A673 (cell line): ENCODE measurements at regions not wholly inside any gene's neighbourhood (a gene's known extent, or its start where the extent isn't known, plus 50 kb on each side); places are given as distances from the start of the nearest gene placed in this dataset.

Source experiments
- BruUV-seq: library from RNA; stranded (reverse); fragments of 400-500 nt; replicated peaks from 2 replicates; lab custom pipeline; 2021; lab: Mats Ljungman, UMichigan
- CTCF ChIA-PET: fragments of 300-600 bp; sonication (Branson Sonifier 250); formaldehyde crosslinking; loops from one replicate; lab custom pipeline; 2022; ENCODE audit warnings: antibody characterized with exemption; lab: Charles Lee
- POLR2A ChIA-PET: fragments of 300-600 bp; sonication (Branson Sonifier 250); formaldehyde crosslinking; loops from one replicate; lab custom pipeline; 2022; ENCODE audit warnings: antibody characterized with exemption; ENCODE audit not compliant: low non-redundant PET; lab: Charles Lee
- DNase-seq: peaks from one replicate; pipeline ENCODE4 v3.0.0-alpha.2; 2015; ENCODE audit warnings: low spot score
- H3K27ac ChIP-seq: fragments of 200-600 bp; sonication (generic); 2 replicates; pipeline ENCODE4 v1.5.1; 2016; ENCODE audit warnings: mixed run types, low read depth, mild to moderate bottlenecking, mixed read lengths, antibody characterized with exemption, low read length; ENCODE audit not compliant: poor library complexity, severe bottlenecking
- H3K27me3 ChIP-seq: fragments of 200-600 bp; sonication (generic); replicated peaks from 2 replicates; pipeline ENCODE4 v1.6.1; 2017; ENCODE audit warnings: mixed run types, low read depth, mild to moderate bottlenecking, mixed read lengths, antibody characterized with exemption, low read length; ENCODE audit not compliant: insufficient read depth, poor library complexity
- H3K36me3 ChIP-seq: fragments of 200-600 bp; sonication (generic); 2 replicates; pipeline ENCODE4 v1.6.1; 2016; ENCODE audit warnings: mixed run types, mild to moderate bottlenecking, mixed read lengths, antibody characterized with exemption, low read length; ENCODE audit not compliant: insufficient read depth, poor library complexity, severe bottlenecking
- H3K4me1 ChIP-seq: fragments of 200-600 bp; sonication (generic); 2 replicates; pipeline ENCODE4 v1.6.1; 2017; ENCODE audit warnings: mixed run types, mild to moderate bottlenecking, mixed read lengths, antibody characterized with exemption, low read length; ENCODE audit not compliant: insufficient read depth, poor library complexity, severe bottlenecking
- H3K4me3 ChIP-seq: fragments of 200-600 bp; sonication (generic); 2 replicates; pipeline ENCODE4 v1.5.1; 2016; ENCODE audit warnings: low read depth, mixed run types, mild to moderate bottlenecking, mixed read lengths, low read length; ENCODE audit not compliant: poor library complexity, severe bottlenecking
- H3K9me3 ChIP-seq: fragments of 200-600 bp; sonication (generic); 2 replicates; pipeline ENCODE4 v1.6.1; 2016; ENCODE audit warnings: mixed run types, low read depth, mild to moderate bottlenecking, mixed read lengths, antibody characterized with exemption, low read length; ENCODE audit not compliant: poor library complexity, severe bottlenecking
- CTCF ChIP-seq: fragments of 300-800, 200-600 bp; sonication (generic); conservative IDR thresholded peaks from 2 replicates; pipeline ENCODE4 v1.5.1; 2017; ENCODE audit warnings: low read depth, mild to moderate bottlenecking, antibody characterized with exemption, low read length, moderate library complexity, mixed read lengths
- EZH2 ChIP-seq: fragments of 200-600 bp; sonication (generic); IDR thresholded peaks from 2 replicates; pipeline ENCODE4 v1.6.1; 2017; ENCODE audit warnings: borderline replicate concordance, low read depth, mild to moderate bottlenecking, mixed read lengths, antibody characterized with exemption, low read length; ENCODE audit not compliant: poor library complexity, severe bottlenecking
- intact Hi-C: fragments of 100-400 bp; cut with micrococcal nuclease; formaldehyde crosslinking; loops from one replicate; pipeline ENCODE4 v1.10.0; 2022; ENCODE audit not compliant: unreplicated experiment

GRCh38 chr18:59821983-59822382 lies 77.8 kb upstream of the PMAIP1 start:
- CTCF ChIA-PET: no interaction called here
- Histone ChIP-seq H3K27me3 (no peaks in the 10 kb centered on the region), H3K4me1 (no peaks in the 10 kb centered on the region), H3K36me3 (no peaks in the 10 kb centered on the region), H3K9me3 (no peaks in the 10 kb centered on the region), H3K4me3 (no peak overlapping the region), H3K27ac (no peak overlapping the region)
- intact Hi-C loops: loop anchor here (2.0 to 5.0 kb wide), 3 partner anchors 123 to 575 kb away; no protein-coding TSS in a partner anchor
- BruUV-seq: no TSS peak
- TF ChIP-seq EZH2: no peak
- TF ChIP-seq CTCF: no peak
- DNase-seq: no peak
- POLR2A ChIA-PET: no interaction called here

- ChIA-PET CTCF (no interaction called here), POLR2A (no interaction called here)
- no TSS peak for BruUV-seq
- no peak overlapping the region for H3K4me3 ChIP-seq
- no peaks in the 10 kb centered on the region for H3K36me3 ChIP-seq
- H3K9me3 ChIP-seq: no peaks in the 10 kb centered on the region
- no peak overlapping the region for H3K27ac ChIP-seq
- no peak for TF ChIP-seq CTCF
- no peak for TF ChIP-seq EZH2
- H3K4me1 ChIP-seq: no peaks in the 10 kb centered on the region
- H3K27me3 ChIP-seq: no peaks in the 10 kb centered on the region
- intact Hi-C loops: loop anchor here (5.0 kb wide), 1 partner anchor 573 kb away; no protein-coding TSS in a partner anchor
- DNase-seq: no peak
Observed at GRCh38 chr18:59820663-59821062, 79.1 kb upstream of the PMAIP1 start.

- CTCF ChIA-PET: interaction anchor here (0.7 kb wide), 1 partner anchor 10 kb away, joined by 3 read pairs; no protein-coding TSS in a partner anchor
- POLR2A ChIA-PET: interaction anchor here (0.6 kb wide), 1 partner anchor 241 kb away, joined by 3 read pairs; no protein-coding TSS in a partner anchor
Observed at GRCh38 chr18:59818769-59819168, 81.0 kb upstream of the PMAIP1 start.

GRCh38 chr18:59814891-59815290 lies 84.9 kb upstream of the PMAIP1 start:
- Histone ChIP-seq H3K36me3 (no peaks in the 10 kb centered on the region), H3K27ac (no peak overlapping the region), H3K27me3 (peaks cover 3% of the 10 kb centered on the region), H3K9me3 (no peaks in the 10 kb centered on the region), H3K4me1 (no peaks in the 10 kb centered on the region), H3K4me3 (no peak overlapping the region)
- no peak for TF ChIP-seq EZH2
- no peak for TF ChIP-seq CTCF
- no TSS peak for BruUV-seq
- ChIA-PET CTCF (no interaction called here), POLR2A (no interaction called here)
- intact Hi-C loops: loop anchor here (10.0 kb wide), 1 partner anchor 500 kb away; the partner anchor contains the start of gene CPLX4
- DNase-seq: no peak

More at GRCh38 chr18:59818769-59819168, 81.0 kb upstream of the PMAIP1 start:
- DNase-seq: no peak
- no peaks in the 10 kb centered on the region for H3K36me3 ChIP-seq
- intact Hi-C loops: loop anchor here (10.0 kb wide), 1 partner anchor 504 kb away; the partner anchor contains the start of gene CPLX4
- no peaks in the 10 kb centered on the region for H3K4me1 ChIP-seq
- H3K9me3 ChIP-seq: no peaks in the 10 kb centered on the region
- no peak overlapping the region for H3K4me3 ChIP-seq
- no peak for TF ChIP-seq EZH2
- no TSS peak for BruUV-seq
- H3K27ac ChIP-seq: no peak overlapping the region
- no peaks in the 10 kb centered on the region for H3K27me3 ChIP-seq
